ENCODE measurements at regions not wholly inside any gene's neighbourhood (a gene's known extent, or its start where the extent isn't known, plus 50 kb on each side); places are given as distances from the start of the nearest gene placed in this dataset.

- no peak for DNase-seq (ENCODE audit: low read depth)
- H3K4me3 ChIP-seq (replicated peaks; ENCODE audit: low read depth, low read length), result no peak overlapping the region
- no peak for TF ChIP-seq CTCF (IDR thresholded peaks at IDR 0.05; ENCODE audit: low read length, missing control alignments)
These were observed 102.2 kb upstream of the TAF1B start for GRCh38 chr2:9741110-9741509.

GRCh38 chr2:9742601-9743000 lies 100.7 kb upstream of the TAF1B start:
- no peak overlapping the region for H3K4me3 ChIP-seq (replicated peaks; ENCODE audit: low read depth, low read length)
- no peak for DNase-seq (ENCODE audit: low read depth)
- no peak for TF ChIP-seq CTCF (IDR thresholded peaks at IDR 0.05; ENCODE audit: low read length, missing control alignments)

GRCh38 chr2:9744256-9745004 lies 98.8 kb upstream of the TAF1B start:
- no peak for DNase-seq (ENCODE audit: low read depth)
- no peak overlapping the region for H3K4me3 ChIP-seq (replicated peaks; ENCODE audit: low read depth, low read length)
- TF ChIP-seq CTCF (IDR thresholded peaks at IDR 0.05; ENCODE audit: low read length, missing control alignments), result no peak

- no peak overlapping the region for H3K4me3 ChIP-seq (replicated peaks; ENCODE audit: low read depth, low read length)
- no peak for DNase-seq (ENCODE audit: low read depth)
- no peak for TF ChIP-seq CTCF (IDR thresholded peaks at IDR 0.05; ENCODE audit: low read length, missing control alignments)
These were observed 97.9 kb upstream of the TAF1B start for GRCh38 chr2:9745153-9745899.

GRCh38 chr2:9747396-9747795 lies 95.9 kb upstream of the TAF1B start:
- H3K4me3 ChIP-seq (replicated peaks; ENCODE audit: low read depth, low read length), result no peak overlapping the region
- no peak for TF ChIP-seq CTCF (IDR thresholded peaks at IDR 0.05; ENCODE audit: low read length, missing control alignments)
- DNase-seq (ENCODE audit: low read depth), result no peak

- no peak overlapping the region for H3K4me3 ChIP-seq (replicated peaks; ENCODE audit: low read depth, low read length)
- DNase-seq (ENCODE audit: low read depth), result no peak
- no peak for TF ChIP-seq CTCF (IDR thresholded peaks at IDR 0.05; ENCODE audit: low read length, missing control alignments)
These were observed 94.7 kb upstream of the TAF1B start for GRCh38 chr2:9748577-9748976.

Measured in fibroblast of pulmonary artery (primary cell).